HL-60 (cell line): ENCODE measurements at regions not wholly inside any gene's neighbourhood (a gene's known extent, or its start where the extent isn't known, plus 50 kb on each side); places are given as distances from the start of the nearest gene placed in this dataset.

ENCODE experiments used
- GABPA ChIP-seq: IDR thresholded peaks from 2 replicates; pipeline ENCODE4 v1.6.1; 2012; ENCODE audit warnings: low read depth
- POLR2AphosphoS5 ChIP-seq: IDR thresholded peaks from 2 replicates; pipeline ENCODE4 v1.6.1; 2012; ENCODE audit warnings: low read depth
- REST ChIP-seq: IDR thresholded peaks from 2 replicates; pipeline ENCODE4 v1.6.1; 2012; ENCODE audit warnings: low read depth; ENCODE audit not compliant: insufficient replicate concordance
- SPI1 ChIP-seq: IDR thresholded peaks from 2 replicates; pipeline ENCODE4 v1.6.1; 2012; ENCODE audit warnings: low read depth, mild to moderate bottlenecking, borderline replicate concordance
- TF ChIP-seq, protein P1 (sequence below): IDR thresholded peaks from one replicate; pipeline ENCODE4 v1.5.1; 2011; ENCODE audit warnings: low read length, control low read depth, inconsistent platforms; ENCODE audit not compliant: insufficient read depth

DNA sequence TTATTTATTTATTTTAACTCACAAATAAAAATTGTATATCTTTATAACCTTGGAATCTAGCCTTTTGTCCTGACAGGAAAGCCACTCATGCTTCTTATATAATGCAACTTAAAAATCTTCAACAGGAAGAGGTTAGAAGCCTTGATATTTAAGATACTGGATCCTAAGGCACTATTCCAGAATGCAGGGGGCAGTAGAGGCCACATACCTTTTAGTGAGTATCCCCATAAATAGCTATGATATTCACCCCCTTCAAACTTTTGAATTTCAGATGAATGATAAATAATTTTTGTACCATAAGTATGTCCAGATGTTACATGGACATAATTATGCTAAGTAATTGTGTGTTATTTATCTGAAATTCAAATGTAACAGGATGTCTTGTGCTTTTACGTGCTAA is 592.7 kb upstream of the VRK2 start:
- TF ChIP-seq, protein P1, sequence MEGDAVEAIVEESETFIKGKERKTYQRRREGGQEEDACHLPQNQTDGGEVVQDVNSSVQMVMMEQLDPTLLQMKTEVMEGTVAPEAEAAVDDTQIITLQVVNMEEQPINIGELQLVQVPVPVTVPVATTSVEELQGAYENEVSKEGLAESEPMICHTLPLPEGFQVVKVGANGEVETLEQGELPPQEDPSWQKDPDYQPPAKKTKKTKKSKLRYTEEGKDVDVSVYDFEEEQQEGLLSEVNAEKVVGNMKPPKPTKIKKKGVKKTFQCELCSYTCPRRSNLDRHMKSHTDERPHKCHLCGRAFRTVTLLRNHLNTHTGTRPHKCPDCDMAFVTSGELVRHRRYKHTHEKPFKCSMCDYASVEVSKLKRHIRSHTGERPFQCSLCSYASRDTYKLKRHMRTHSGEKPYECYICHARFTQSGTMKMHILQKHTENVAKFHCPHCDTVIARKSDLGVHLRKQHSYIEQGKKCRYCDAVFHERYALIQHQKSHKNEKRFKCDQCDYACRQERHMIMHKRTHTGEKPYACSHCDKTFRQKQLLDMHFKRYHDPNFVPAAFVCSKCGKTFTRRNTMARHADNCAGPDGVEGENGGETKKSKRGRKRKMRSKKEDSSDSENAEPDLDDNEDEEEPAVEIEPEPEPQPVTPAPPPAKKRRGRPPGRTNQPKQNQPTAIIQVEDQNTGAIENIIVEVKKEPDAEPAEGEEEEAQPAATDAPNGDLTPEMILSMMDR, result no peak
- TF ChIP-seq REST (no peak), POLR2AphosphoS5 (no peak), SPI1 (no peak), GABPA (no peak)
